KG1 (cell line): ENCODE measurements at regions not wholly inside any gene's neighbourhood (a gene's known extent, or its start where the extent isn't known, plus 50 kb on each side); places are given as distances from the start of the nearest gene placed in this dataset.
"Not testable (repeated sequence)": the region's sequence is repeated elsewhere in the genome, so short reads cannot be mapped to it uniquely, and the experiment has no call there.

Experiments
- DNase-seq: peaks from one replicate; lab custom pipeline; 2025; lab: John Stamatoyannopoulos, UW

DNA sequence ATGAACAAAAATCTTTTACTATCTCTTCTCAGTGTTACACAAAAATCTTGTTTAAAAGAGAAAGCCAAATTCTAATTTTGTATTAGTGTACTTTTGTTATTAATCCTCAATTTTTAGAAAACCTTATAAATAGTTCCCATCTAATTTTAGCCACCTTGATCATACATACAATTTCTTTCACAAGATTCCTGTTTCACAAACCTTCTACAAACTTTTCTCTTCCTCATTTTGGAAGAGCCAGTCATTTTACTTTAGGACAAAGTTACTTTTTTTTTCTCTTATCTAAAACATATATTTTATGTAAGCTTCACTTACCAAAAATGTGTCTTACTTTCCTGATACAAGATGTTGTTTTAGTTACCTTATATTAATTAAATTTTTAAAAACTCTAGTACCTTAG is 161.3 kb downstream of the YIPF5 start:
- no peak for DNase-seq

DNA sequence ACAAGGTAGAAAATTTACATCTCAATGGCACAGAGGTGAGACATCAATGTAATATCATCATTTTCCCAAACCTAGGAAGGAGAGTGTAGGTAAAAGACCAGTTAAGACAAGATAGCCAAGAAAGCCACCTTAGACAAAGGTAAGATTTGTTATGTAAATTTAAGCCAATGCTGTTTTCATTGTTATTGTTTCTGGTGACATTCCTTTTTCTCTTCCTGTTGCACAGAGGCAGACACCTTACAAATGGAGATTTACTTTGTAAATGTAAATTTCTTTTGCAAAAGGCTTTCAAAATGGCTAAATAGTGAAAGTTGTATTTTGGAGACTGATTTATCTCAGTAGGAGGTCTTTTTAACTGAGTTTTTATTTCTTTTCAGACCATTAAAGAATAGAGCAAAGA is 159.1 kb downstream of the YIPF5 start:
- no peak for DNase-seq

DNA sequence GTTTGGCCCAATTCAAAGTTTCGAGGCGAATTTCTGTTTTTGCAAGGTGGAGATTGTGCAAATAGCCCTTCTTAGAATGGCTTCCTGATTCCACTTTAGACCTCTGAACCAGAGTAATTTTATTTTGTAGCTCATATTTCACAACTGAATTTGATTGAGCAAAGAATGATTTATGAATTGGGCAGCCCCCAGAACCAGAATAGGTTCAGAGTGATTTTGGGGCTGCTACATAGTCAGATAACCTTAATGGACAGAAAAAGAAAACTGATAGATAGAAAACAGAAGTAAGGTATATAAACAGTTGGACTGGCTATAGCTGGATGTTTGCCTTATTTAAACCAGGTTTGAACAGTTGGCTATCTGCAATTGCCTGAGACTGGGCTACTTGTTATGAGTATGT is 156.6 kb downstream of the YIPF5 start:
- no peak for DNase-seq

DNA sequence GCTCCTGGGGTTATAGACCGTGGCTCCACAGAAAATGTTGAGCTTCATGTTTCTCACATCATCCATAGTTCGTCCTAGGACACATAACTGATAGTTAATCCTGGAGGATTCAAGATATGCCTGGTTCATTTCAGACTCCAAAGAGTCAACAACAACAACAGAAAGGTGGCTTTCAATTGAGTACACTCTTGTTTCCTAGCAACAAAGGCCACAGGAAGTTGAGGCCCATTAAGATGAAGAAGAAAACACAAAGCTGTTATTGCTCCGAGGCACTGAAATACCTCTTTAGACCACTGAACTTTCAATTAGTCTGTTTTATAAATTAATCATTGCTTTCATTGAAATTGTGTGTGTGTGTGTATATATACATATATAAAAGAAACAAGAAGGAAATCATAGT is 154.5 kb downstream of the YIPF5 start:
- DNase-seq: no peak

DNA sequence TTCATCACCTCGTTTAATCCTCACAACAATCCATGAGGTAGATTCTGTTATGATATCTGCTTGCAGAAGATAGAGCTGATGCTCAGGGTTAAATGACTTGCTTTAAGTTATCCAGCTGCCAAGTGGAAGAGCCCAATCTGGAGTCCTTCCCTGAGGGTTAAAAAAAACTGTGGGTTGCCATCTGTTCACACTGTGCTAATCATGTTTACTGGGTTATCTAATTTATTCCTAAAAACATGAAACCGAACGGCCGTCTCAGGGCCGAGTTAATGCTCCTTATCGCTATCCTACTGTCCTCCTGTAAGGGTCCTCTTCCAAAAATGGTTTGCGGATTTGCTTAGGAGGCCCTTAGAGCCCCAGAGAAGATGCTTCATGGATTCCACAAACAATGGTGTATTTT is 153.3 kb downstream of the YIPF5 start:
- DNase-seq: no peak

DNA sequence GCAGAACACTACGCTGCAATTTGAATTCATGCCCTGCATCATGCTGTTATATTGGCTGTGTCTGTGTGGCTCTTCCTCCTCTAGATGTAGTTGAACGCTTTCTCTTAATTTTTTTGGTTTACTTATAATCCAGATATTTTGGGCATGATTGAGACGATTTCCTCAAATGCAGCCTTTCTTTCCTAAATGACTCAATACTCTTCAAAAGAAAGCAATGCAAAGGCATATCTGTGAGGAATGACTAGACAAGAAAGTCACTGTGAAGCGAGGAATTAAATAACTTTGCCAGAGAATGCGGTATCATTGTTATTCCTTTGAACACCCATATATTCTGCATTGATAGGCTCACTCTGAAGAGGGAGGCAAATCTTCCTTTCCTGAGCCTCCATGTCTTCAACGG is 152.8 kb downstream of the YIPF5 start:
- no peak for DNase-seq

DNA sequence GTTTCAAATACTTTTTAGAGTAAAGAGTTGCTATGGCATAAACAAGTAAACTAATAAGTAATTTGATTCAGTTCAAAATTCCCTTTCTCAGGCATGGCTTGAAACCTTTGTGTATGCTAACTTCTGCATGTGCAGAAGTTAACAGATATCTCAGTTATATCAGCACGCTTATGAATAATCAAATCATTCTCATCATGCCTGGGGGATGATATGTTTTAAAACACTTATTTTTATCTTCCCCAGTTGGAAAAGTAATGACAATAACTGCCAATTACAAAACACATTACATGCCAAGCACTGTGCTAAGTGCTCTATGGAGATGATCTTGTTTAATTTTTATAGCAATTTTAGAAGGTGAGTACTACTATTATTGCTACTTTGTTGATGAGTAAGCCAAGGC is 146.4 kb downstream of the YIPF5 start:
- no peak for DNase-seq

DNA sequence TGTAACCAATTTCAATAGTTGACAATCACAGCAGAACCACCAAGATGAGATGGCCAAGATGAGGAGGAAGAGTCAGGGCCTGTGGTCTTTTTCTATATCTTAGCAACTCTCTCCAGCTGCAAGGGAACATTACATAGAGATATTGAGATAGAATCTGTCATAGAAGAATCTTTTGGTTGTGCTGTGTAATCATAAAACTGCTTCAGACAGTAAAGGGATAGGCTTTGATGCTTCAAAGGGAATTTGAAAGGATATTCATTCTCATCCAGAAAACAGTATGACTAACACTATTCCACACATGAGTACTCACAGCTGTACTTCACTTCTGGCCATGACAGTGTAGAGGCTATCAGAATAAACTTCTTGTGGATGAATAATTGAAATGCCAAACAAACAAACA is 145.9 kb downstream of the YIPF5 start:
- no peak for DNase-seq

DNA sequence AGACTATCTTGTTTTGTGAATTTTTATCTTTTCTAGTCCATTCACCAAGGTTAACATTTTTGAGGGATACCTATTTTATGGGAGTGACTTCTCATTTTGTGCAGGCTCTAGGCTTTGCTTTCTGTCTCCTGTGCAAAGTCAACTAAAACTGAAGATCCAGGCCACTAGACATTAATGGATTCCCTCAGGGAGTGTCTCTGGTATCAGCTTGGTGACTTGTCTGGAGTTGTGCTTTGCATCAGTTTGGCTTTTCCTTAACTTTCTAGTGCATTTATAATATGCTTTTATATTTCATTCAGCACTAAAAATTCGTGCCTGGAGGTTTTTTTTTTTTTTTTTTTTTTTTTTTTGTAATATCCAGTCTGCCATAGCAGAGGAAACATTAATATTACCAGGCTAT is 144.2 kb downstream of the YIPF5 start:
- DNase-seq: no peak

DNA sequence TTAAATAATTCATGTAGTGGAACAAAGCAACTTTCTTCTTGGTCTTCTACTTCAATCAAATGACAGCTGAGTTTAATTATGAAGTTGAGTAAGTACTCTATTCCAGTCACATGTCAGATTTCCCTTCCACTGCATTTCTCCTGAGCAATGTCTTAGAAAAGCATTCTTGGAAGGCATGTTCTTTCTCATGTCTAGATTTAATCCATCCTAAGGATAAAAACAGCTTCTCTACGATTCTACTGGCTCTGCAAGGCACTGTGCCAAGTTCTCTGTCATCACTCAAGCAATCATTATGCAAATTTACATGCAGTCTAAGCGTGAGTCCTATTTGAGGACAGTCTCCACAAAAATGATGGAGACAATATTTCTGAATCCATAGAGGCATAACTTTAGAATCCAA is 142.4 kb downstream of the YIPF5 start:
- no peak for DNase-seq

DNA sequence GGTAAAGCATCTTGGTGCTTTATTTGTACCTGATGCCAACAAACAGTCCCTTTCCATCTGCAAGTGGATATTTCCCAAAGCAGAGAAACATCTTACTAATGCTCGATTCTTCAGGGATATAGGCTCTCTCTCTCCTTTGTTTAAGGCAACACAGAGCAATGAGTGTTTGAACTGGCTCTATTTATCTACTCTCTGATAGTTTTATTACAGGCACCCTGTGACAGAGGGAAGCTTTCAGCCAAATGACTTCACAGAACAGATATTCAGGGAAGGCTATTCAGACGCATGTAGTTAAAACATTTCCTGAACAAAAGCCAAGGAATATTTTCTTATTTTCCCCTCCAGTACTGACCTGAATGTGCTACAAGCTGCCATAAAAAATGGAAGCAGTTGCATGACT is 141.8 kb downstream of the YIPF5 start:
- no peak for DNase-seq

DNA sequence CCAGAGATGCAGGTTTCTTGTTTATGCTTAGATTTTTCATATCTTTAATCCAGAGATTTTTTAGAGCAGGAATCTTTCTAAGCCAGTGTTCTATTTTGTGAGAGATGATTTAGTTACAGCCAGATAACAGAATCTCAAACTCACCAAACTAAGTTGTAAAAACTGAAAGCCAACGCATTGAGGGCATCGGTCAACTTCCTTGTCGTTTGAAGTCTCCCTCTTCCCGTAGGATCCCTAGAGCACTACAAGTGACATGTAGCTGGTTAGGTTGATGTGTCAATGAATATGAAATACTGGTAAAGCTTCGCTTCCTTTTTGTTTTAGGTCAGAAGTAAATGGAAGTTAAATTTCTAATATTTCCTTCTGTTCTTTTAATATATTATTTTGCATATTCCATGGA is 139.6 kb downstream of the YIPF5 start:
- no peak for DNase-seq

DNA sequence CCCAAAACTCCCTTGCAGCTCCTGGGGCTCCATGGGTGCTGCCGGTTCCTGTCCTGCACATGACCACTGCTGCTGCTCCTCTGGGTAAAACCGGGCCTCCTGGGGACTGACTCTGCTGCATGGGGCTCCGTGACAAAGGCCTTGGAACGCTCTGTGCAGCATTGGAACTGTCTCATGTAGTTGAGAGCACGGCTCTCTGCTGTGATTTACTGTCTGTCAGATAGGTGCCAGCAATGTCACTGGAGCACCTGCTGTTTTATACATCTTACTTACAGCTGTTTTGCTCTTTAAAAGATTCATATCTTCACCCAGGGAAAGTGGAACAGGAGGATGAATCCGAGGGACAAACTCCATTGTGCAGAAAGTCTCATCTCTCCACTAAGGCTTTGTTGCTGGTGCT is 138.1 kb downstream of the YIPF5 start:
- DNase-seq: no peak

DNA sequence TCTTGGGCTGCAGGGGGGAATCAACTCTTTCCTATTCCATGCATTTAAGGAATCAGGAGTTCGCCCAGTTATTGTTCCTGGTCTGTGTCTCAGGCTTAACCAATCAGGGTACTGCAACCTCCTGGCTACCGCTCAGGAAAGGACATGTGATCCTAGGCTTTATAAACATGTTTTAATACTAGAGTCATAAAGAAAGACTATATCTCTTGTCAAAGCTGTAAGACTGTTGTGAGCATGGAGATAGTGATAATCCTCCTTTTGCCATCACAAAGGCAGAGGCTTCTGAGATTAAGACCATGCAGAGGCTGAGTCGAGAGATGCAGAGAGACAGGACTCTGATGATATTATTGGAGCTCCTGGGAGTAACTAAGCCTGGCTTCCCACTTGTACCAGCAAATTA is 137.0 kb downstream of the YIPF5 start:
- no peak for DNase-seq

DNA sequence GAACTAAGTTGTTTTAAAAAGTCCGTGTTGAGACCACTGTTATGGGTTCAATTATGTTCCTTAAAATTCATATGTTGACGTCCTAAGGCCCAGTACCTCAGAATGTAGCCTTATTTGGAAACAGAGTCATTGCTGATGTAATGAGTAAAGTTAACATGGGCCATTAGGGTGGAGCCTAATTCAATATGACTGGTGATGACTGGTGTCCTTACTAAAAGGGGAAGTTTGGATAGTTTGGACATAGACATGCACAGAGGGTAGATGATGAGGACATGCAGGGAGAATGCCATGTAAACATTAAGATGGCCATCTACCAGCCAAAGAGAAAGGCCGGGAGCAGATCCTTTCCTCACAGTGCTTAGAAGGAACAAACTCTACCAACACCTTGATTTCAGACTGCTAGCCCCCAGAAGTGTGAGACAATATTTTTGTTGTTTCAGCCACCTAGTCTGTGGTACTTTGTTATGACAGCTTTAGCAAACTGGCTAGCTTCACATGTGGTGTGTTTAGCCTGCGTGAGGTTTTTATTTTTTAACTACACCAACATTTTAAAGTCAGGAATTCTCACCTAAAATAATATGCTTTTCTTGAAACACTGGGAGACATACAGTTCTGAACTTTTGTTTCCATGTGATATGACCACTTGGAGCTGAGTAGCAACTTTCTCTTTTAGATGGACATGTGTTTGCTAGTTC is 135.3 kb downstream of the YIPF5 start:
- no peak for DNase-seq

DNA sequence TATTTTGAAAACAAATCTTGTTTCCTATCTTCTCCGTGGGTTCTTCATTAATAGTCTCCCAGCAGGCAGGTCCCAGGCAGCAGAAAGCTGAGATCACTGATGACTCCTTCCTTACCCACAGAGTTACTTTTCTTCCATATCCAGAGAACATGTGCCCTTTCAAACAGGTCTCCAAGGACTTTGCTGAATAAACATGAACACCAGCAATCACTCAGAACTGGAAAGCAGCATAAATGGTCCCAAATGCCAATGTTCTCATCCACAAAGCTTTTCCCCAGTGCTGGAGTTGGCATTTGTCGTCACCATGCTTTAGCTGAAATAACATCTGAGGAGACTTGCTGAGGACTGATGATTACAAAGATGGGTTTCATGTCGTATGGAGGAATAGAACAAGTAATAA is 134.0 kb downstream of the YIPF5 start:
- no peak for DNase-seq

DNA sequence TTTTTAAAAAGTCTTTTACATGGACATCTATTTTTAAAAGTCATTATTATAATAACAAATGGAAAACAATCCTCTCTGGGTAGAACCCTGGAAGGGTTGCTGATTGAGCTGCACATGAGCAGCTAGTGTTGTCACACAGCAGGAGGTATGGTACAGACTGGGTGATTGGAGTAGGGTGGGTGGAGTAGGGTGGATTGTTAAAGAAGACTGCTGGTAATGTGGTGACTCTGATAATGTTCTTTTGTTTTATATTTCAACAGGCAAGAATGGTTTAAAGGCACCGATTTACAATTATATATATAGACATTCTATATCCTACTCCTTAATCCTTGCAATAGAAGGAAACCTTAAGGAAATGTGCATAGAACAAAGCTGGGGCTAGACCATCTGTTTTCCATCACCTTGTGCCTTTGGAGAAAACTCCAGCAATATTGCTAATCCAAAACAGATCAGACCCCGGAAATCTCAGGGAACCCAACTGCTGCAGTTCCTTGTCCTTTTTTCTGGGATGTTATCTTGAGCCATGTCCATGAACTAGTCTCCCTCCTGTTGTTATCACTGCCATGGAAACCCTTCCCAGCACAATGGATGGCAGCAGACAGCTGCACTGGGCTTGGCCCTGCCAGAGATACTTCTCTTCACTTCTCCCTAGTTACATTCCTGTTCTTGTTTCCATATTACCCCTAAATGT is 129.7 kb downstream of the YIPF5 start:
- no peak for DNase-seq

DNA sequence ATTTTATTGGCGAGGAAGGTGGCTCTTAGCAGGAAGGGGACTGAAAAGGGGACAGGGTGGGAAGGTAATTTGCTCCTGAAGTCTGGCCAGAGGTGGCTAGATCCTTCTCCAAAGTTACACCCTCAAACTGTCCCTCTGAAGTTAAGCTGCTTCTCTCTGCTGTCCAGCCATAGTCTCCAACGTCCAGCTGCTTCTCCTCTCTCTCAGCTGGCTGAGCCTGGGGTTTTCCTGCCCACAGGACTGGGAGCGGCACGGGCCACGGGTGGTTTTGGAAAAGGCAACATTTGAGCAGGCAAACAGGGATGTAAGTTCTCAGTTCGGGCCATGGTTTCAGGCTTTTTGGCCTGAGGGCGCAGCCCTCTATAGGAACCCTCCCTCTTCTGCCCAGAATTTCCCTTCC is 128.3 kb downstream of the YIPF5 start:
- DNase-seq: no peak

DNA sequence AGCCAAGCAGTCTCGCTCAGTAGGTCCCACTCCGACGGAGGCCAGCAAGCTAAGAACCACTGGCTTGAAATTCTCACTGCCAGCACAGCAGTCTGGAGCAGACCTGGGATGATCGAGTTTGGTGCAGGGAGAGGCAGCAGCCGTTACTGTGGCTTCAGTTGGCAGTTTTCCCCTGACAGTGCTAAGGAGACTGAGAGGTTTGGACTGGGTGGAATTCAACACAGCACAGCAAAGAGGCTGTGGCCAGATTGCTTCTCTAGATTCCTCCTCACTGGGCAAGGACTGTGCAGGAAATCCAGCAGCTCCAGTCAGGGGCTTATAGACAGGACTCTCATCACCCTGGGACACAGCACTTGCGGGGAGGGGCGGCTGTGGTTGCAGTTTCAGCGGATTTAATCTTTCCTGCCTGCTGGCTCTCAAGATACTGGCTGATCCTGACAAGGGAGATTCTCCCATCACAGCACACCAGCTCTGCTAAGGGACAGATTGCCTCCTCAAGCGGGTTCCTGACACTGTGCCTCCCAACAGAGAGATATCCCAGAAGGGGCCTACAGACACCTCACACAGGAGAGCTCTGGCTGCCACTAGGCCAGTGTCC is 122.1 kb downstream of the YIPF5 start:
- DNase-seq: no peak

DNA sequence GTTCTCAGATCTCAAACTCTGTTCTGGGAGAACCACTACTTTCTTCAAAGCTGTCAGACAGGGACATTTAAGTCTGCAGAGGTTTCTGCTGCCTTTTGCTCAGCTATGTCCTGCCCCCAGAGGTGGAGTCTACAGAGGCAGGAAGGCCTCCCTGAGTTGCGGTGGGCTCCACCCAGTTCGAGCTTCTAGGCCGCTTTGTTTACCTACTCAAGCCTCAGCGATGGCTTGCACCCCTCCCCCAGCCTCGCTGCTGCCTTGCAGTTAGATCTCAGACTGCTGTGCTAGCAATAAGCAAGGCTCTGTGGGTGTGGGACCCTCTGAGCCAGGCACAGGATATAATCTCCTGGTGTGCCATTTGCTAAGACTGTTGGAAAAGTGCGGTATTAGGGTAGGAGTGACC is 115.1 kb downstream of the YIPF5 start:
- not testable (repeated sequence) for DNase-seq

DNA sequence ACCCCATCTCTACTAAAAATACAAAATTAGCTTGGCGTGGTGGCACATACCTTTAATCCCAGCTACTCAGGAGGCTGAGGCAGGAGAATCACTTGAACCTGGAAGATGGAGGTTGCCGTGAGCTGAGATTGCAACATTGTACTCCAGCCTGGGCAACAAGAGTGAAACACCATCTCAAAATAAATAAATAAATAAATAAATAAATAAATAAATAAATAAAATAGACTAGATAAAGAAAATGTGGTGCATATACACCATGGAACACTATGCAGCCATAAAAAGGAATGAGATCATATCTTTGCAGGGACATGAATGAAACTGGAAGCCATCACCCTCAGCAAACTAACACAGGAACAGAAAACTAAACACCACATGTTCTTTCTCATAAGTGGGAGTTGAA is 110.4 kb downstream of the YIPF5 start:
- DNase-seq: not testable (repeated sequence)

DNA sequence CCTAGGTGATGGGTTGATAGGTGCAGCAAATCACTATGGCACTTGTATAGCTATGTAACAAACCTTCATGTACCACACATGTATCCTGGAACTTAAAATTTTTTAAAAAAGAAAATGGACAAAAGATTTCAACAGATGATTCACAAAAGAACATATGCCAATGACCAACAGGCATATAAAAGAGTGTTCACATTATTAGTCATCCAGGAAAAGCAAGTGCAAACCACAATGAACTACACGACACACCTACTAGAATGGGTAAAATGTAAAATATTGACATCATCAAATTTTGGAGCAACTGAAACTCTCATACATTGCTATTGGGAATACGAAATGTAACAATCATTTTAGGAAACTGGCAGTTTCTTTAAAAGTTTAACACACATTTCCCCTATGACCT is 109.9 kb downstream of the YIPF5 start:
- DNase-seq: no peak

DNA sequence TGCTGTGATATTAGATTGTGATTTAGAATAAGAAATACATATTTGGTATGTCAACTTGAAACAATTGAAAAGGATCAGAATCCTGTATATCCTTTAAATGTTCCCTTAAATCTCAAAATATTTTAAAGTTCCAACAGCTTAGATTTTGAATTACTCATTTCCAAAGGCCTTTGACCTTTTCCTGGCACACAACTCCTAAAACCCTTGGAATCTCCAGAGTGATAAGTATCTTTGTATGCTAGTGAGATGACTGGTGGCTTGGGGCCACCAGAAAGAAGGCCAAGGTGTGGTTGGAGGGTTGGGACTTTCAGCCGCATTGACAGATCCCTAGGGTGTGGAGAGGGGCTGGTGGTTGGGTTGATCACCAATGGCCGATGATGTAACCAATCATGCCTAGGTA is 104.7 kb downstream of the YIPF5 start:
- no peak for DNase-seq

DNA sequence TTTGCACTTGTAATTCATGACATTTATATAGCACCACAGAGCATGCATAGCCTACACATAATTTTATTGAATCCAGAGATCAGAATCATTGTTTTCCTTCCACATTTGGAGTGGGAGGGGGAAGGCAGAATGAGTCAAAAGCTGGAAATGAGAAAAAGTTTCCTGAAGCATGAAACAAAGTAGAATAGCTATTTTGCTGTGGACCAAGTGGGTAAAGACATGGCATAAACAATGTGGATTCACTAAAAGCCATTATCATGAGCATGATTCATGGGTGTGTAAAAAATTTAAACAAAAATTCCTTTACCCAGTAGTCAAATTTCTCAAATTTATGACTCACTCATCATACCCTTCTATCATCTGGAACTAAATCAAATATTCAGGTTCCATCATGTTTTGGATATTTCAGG is 97.9 kb downstream of the YIPF5 start:
- no peak for DNase-seq
